Anterior cingulate cortex (tissue), 58 donors: ENCODE measurements at regions not wholly inside any gene's neighbourhood (a gene's known extent, or its start where the extent isn't known, plus 50 kb on each side); places are given as distances from the start of the nearest gene placed in this dataset.
"Not testable (repeated sequence)": the region's sequence is repeated elsewhere in the genome, so short reads cannot be mapped to it uniquely, and the experiment has no call there.

Experiments used
- DNase-seq, 58 donors: peaks; one replicate each; lab custom pipeline; 2025; lab: John Stamatoyannopoulos, UW

GRCh38 chr9:91017245-91017644 lies 215.6 kb downstream of the SYK start:
- DNase-seq = no peak

- DNase-seq = not testable (repeated sequence)
Observed at GRCh38 chr9:91019871-91020270, 218.3 kb downstream of the SYK start.

GRCh38 chr9:91021656-91022055 lies 220.0 kb downstream of the SYK start:
- DNase-seq = not testable (repeated sequence)

GRCh38 chr9:91023741-91024140 lies 222.1 kb downstream of the SYK start:
- DNase-seq = no peak

- DNase-seq = no peak
Observed at GRCh38 chr9:91024841-91025240, 223.2 kb downstream of the SYK start.

- no peak for DNase-seq
Observed at GRCh38 chr9:91025856-91026255, 224.2 kb downstream of the SYK start.

GRCh38 chr9:91026266-91026665 lies 224.6 kb downstream of the SYK start:
- DNase-seq = no peak

- no peak for DNase-seq
Observed at GRCh38 chr9:91027005-91027404, 225.4 kb downstream of the SYK start.

GRCh38 chr9:91028166-91028827 lies 226.7 kb downstream of the SYK start:
- DNase-seq = no peak

GRCh38 chr9:91029650-91030361 lies 228.2 kb downstream of the SYK start:
- DNase-seq = no peak

GRCh38 chr9:91032121-91032531 lies 230.5 kb downstream of the SYK start:
- no peak for DNase-seq

GRCh38 chr9:91033270-91033669 lies 231.7 kb downstream of the SYK start:
- no peak for DNase-seq

- DNase-seq = no peak
Observed at GRCh38 chr9:91033797-91034196, 232.2 kb downstream of the SYK start.

GRCh38 chr9:91034521-91034920 lies 232.9 kb downstream of the SYK start:
- DNase-seq = no peak

- no peak for DNase-seq
Observed at GRCh38 chr9:91034976-91035824, 233.6 kb downstream of the SYK start.

- DNase-seq = no peak
Observed at GRCh38 chr9:91035825-91036208, 234.2 kb downstream of the SYK start.

- no peak for DNase-seq
Observed at GRCh38 chr9:91036356-91036755, 234.7 kb downstream of the SYK start.

GRCh38 chr9:91036826-91037510 lies 235.3 kb downstream of the SYK start:
- peak in 55 of 58 donors; percentile 16 to 84 (median 61) for DNase-seq

- DNase-seq = peak in 8 of 58 donors; percentile 6 to 43 (median 10)
Observed at GRCh38 chr9:91037511-91038482, 236.2 kb downstream of the SYK start.
